HEK293 (cell line): ENCODE measurements at regions not wholly inside any gene's neighbourhood (a gene's known extent, or its start where the extent isn't known, plus 50 kb on each side); places are given as distances from the start of the nearest gene placed in this dataset.

Experiments used
- CTCF ChIA-PET: fragments of 350-600 bp; formaldehyde crosslinking; extraction: SDS; loops from one replicate; lab custom pipeline; 2021; ENCODE audit warnings: antibody characterized with exemption; lab: Yijun Ruan, JAX
- POLR2A ChIA-PET: fragments of 300-600 bp; formaldehyde crosslinking; extraction: SDS; loops from one replicate; lab custom pipeline; 2020; ENCODE audit warnings: antibody characterized with exemption, inconsistent platforms; lab: Yijun Ruan, JAX
- H3K27ac ChIP-seq: fragments of 200-500 bp; sonication (Bioruptor generic); 2 replicates; pipeline ENCODE4 v1.5.1; 2014; ENCODE audit warnings: low read depth, low read length, control low read depth, inconsistent platforms; ENCODE audit errors: extremely low read depth
- H3K36me3 ChIP-seq, 2 experiments: fragments of 200-500 bp in 1 of 2; sonication (Bioruptor generic) in 1 of 2; 1 replicate in 1 of 2; 2 replicates in 1 of 2; pipeline ENCODE4 v1.5.1; 2014 to 2017; ENCODE audit warnings: inconsistent platforms in 2 of 2, low read length in 2 of 2; ENCODE audit not compliant: control insufficient read depth in 2 of 2, insufficient read depth in 1 of 2
- H3K4me1 ChIP-seq: fragments of 200-500 bp; sonication (Bioruptor generic); 2 replicates; pipeline ENCODE4 v1.5.1; 2014; ENCODE audit warnings: mild to moderate bottlenecking, low read length, inconsistent platforms; ENCODE audit not compliant: control insufficient read depth, insufficient read depth
- H3K4me3 ChIP-seq: 2 replicates; pipeline ENCODE4 v1.5.1; 2011; ENCODE audit warnings: low read depth, mild to moderate bottlenecking, control low read depth, low read length, moderate library complexity
- H3K9me3 ChIP-seq: fragments of 200-500 bp; sonication (Bioruptor generic); 2 replicates; pipeline ENCODE4 v1.5.1; 2014; ENCODE audit warnings: low read depth, low read length, inconsistent platforms; ENCODE audit not compliant: control insufficient read depth, insufficient read depth
- FEZF1 ChIP-seq: fragments of 450-650 bp; formaldehyde crosslinking; IDR thresholded peaks from 2 replicates; pipeline ENCODE4 v1.5.1; 2016; ENCODE audit warnings: missing biosample characterization, missing genetic modification characterization
- HOXC10 ChIP-seq: sonication (generic); formaldehyde crosslinking; IDR thresholded peaks from 2 replicates; pipeline ENCODE4 v1.8.1; 2023; ENCODE audit warnings: mild to moderate bottlenecking, missing genetic modification reagents
- KLF9 ChIP-seq: fragments of 450-650 bp; formaldehyde crosslinking; IDR thresholded peaks from 2 replicates; pipeline ENCODE4 v1.5.1; 2016; ENCODE audit warnings: missing biosample characterization, missing genetic modification characterization, low read depth
- OSR2 ChIP-seq: fragments of 450-650 bp; formaldehyde crosslinking; IDR thresholded peaks from 2 replicates; pipeline ENCODE4 v1.5.1; 2016; ENCODE audit warnings: missing biosample characterization, missing genetic modification characterization
- SCRT1 ChIP-seq: fragments of 450-650 bp; formaldehyde crosslinking; IDR thresholded peaks from 2 replicates; pipeline ENCODE4 v1.5.1; 2016; ENCODE audit warnings: missing biosample characterization, missing genetic modification characterization, borderline replicate concordance
- SP3 ChIP-seq: fragments of 450-650 bp; formaldehyde crosslinking; IDR thresholded peaks from 2 replicates; pipeline ENCODE4 v1.5.1; 2016; ENCODE audit warnings: missing biosample characterization, missing genetic modification characterization
- ZBTB7A ChIP-seq: fragments of 450-650 bp; formaldehyde crosslinking; IDR thresholded peaks from 2 replicates; pipeline ENCODE4 v1.5.1; 2016; ENCODE audit warnings: low read depth, missing biosample characterization, missing genetic modification characterization
- ZNF114 ChIP-seq: fragments of 450-650 bp; formaldehyde crosslinking; IDR thresholded peaks from 2 replicates; pipeline ENCODE4 v1.5.0; 2017; ENCODE audit warnings: missing biosample characterization, missing genetic modification characterization
- ZNF174 ChIP-seq: fragments of 450-650 bp; formaldehyde crosslinking; IDR thresholded peaks from 2 replicates; pipeline ENCODE4 v1.5.0; 2017; ENCODE audit warnings: missing biosample characterization, mild to moderate bottlenecking, missing genetic modification characterization
- ZNF18 ChIP-seq: fragments of 450-650 bp; formaldehyde crosslinking; IDR thresholded peaks from 2 replicates; pipeline ENCODE4 v1.5.1; 2016; ENCODE audit warnings: missing biosample characterization, missing genetic modification characterization
- ZNF19 ChIP-seq: fragments of 450-650 bp; formaldehyde crosslinking; IDR thresholded peaks from 2 replicates; pipeline ENCODE4; 2016; ENCODE audit warnings: missing biosample characterization, missing genetic modification characterization, low read depth
- ZNF302 ChIP-seq: fragments of 450-650 bp; formaldehyde crosslinking; IDR thresholded peaks from 2 replicates; pipeline ENCODE4 v1.5.1; 2016; ENCODE audit warnings: missing biosample characterization, missing genetic modification characterization, low read depth
- ZNF350 ChIP-seq: fragments of 450-650 bp; formaldehyde crosslinking; IDR thresholded peaks from 2 replicates; pipeline ENCODE4 v1.5.0; 2017; ENCODE audit warnings: missing biosample characterization, mild to moderate bottlenecking, missing genetic modification characterization
- ZNF362 ChIP-seq: fragments of 450-650 bp; formaldehyde crosslinking; IDR thresholded peaks from 2 replicates; pipeline ENCODE4 v1.5.1; 2016; ENCODE audit warnings: missing biosample characterization, missing genetic modification characterization
- ZNF394 ChIP-seq: fragments of 450-650 bp; formaldehyde crosslinking; IDR thresholded peaks from 2 replicates; pipeline ENCODE4 v1.5.1; 2016; ENCODE audit warnings: missing biosample characterization, missing genetic modification characterization, mild to moderate bottlenecking, moderate library complexity, borderline replicate concordance
- ZNF473 ChIP-seq: fragments of 450-650 bp; formaldehyde crosslinking; IDR thresholded peaks from 2 replicates; pipeline ENCODE4 v1.5.1; 2017; ENCODE audit warnings: missing biosample characterization, missing genetic modification characterization
- ZNF488 ChIP-seq: fragments of 450-650 bp; formaldehyde crosslinking; IDR thresholded peaks from 2 replicates; pipeline ENCODE4 v1.5.1; 2016; ENCODE audit warnings: missing biosample characterization, missing genetic modification characterization
- ZNF560 ChIP-seq: fragments of 450-650 bp; formaldehyde crosslinking; IDR thresholded peaks from 2 replicates; pipeline ENCODE4 v1.5.1; 2017; ENCODE audit warnings: missing biosample characterization, missing genetic modification characterization, borderline replicate concordance
- ZNF768 ChIP-seq: fragments of 450-650 bp; formaldehyde crosslinking; IDR thresholded peaks from 2 replicates; pipeline ENCODE4 v1.5.1; 2018; ENCODE audit warnings: missing biosample characterization, mild to moderate bottlenecking, missing genetic modification characterization
- ZNF792 ChIP-seq: fragments of 450-650 bp; formaldehyde crosslinking; IDR thresholded peaks from 2 replicates; pipeline ENCODE4 v1.5.1; 2016; ENCODE audit warnings: missing biosample characterization, missing genetic modification characterization
- ZNF843 ChIP-seq: fragments of 450-650 bp; formaldehyde crosslinking; IDR thresholded peaks from 2 replicates; pipeline ENCODE4 v1.5.1; 2016; ENCODE audit warnings: missing biosample characterization, missing genetic modification characterization
- ZSCAN4 ChIP-seq: fragments of 450-650 bp; formaldehyde crosslinking; IDR thresholded peaks from 2 replicates; pipeline ENCODE4 v1.5.1; 2017; ENCODE audit warnings: missing biosample characterization, missing genetic modification characterization
- ZXDB ChIP-seq: fragments of 450-650 bp; formaldehyde crosslinking; IDR thresholded peaks from 2 replicates; pipeline ENCODE4 v1.5.1; 2016; ENCODE audit warnings: missing biosample characterization, missing genetic modification characterization

- no peak overlapping the region for H3K4me3 ChIP-seq
- no peaks in the 10 kb centered on the region for H3K4me1 ChIP-seq
- H3K36me3 ChIP-seq, result no peaks in the 10 kb centered on the region
- TF ChIP-seq ZNF302 (tag by site-specific recombination) (no peak), ZNF350 (tag by site-specific recombination) (no peak), ZNF174 (no peak), ZNF362 (tag by site-specific recombination) (no peak), ZNF114 (tag by site-specific recombination) (no peak), ZSCAN4 (tag by site-specific recombination) (no peak), ZNF19 (tag by site-specific recombination) (no peak), ZBTB7A (tag by site-specific recombination) (no peak), ZNF473 (tag by site-specific recombination) (no peak)
- no peaks in the 10 kb centered on the region for H3K9me3 ChIP-seq
- H3K27ac ChIP-seq, result no peak overlapping the region
- ChIA-PET POLR2A (no interaction called here), CTCF (no interaction called here)
Measured at GRCh38 chr5:2003690-2004365, 121.1 kb upstream of the IRX4 start.

GRCh38 chr5:2003206-2003605 lies 120.5 kb upstream of the IRX4 start:
- ChIA-PET POLR2A (no interaction called here), CTCF (no interaction called here)
- no peaks in the 10 kb centered on the region for H3K9me3 ChIP-seq
- no peak overlapping the region for H3K27ac ChIP-seq
- H3K36me3 ChIP-seq, result no peaks in the 10 kb centered on the region
- no peak overlapping the region for H3K4me3 ChIP-seq
- H3K4me1 ChIP-seq, result no peaks in the 10 kb centered on the region
- TF ChIP-seq ZNF560 (tag by site-specific recombination) (no peak), FEZF1 (no peak)

GRCh38 chr5:2001300-2001699 lies 118.6 kb upstream of the IRX4 start:
- Histone ChIP-seq H3K4me3 (no peak overlapping the region), H3K4me1 (no peaks in the 10 kb centered on the region), H3K9me3 (no peaks in the 10 kb centered on the region), H3K36me3 (no peaks in the 10 kb centered on the region), H3K27ac (no peak overlapping the region)
- ChIA-PET POLR2A (no interaction called here), CTCF (no interaction called here)
- TF ChIP-seq SP3 (tag by site-specific recombination) (no peak), ZNF394 (tag by site-specific recombination) (no peak), ZNF768 (tag by site-specific recombination) (no peak), KLF9 (tag by site-specific recombination) (no peak), ZXDB (no peak), ZNF18 (no peak), SCRT1 (no peak), ZNF302 (tag by site-specific recombination) (no peak), ZNF843 (tag by site-specific recombination) (no peak), ZNF488 (no peak), HOXC10 (CRISPR knock-in tag) (no peak), ZNF792 (no peak), OSR2 (tag by site-specific recombination) (no peak)
